GM19238 (cell line): ENCODE measurements at regions not wholly inside any gene's neighbourhood (a gene's known extent, or its start where the extent isn't known, plus 50 kb on each side); places are given as distances from the start of the nearest gene placed in this dataset.
"Not testable (repeated sequence)": the region's sequence is repeated elsewhere in the genome, so short reads cannot be mapped to it uniquely, and the experiment has no call there.

Experiments
- DNase-seq: peaks from one replicate; pipeline ENCODE4 v3.0.0; 2011; ENCODE audit warnings: low spot score; ENCODE audit not compliant: insufficient read length

DNA sequence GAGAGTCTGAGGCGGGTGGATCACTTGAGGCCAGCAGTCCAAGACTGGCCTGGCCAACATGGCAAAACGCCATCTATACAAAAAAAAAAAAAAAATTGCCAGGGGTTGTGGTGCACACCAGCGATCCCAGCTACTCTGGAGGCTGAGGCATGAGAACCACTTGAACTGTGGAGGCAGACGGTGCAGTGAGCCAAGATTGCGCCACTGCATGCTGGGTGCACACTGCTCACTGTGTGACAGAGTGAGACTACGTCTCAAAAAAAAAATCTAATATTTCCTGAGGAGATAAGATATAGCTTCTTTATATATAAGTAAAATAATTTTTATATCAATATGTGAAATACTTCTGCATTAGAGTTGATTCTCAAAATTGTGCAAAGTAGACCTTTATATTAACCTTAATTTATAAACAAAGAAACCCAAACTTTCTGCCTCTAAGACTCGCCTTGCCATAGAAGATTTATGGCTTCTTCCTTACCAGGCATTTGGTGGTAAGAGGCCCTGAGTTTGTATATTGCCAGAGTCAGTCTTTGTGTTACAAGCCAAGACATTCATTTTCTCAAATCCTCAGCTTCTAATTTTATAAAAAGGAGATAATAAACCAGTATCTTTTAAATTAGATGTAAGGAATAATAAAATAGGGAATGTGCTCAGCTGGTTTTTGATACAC is 1226.7 kb downstream of the FLRT2 start:
- no peak for DNase-seq

DNA sequence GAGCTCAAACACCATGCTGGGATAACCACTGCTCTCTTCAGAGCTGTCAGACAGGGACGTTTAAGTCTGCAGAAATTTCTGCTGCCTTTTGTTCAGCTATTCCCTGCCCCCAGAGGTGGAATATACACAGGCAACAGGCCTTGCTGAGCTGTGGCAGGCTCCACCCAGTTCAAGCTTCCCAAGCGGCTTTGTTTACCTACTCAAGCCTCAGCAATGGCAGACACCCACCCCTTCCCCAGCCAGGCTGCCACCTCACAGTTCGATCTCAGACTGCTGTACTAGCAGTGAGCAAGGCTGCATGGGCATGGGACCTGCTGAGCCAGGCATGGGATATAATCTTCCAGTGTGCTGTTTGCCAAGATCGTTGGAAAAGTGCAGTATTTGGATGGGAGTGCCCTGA is 1220.5 kb downstream of the FLRT2 start:
- DNase-seq = not testable (repeated sequence)

DNA sequence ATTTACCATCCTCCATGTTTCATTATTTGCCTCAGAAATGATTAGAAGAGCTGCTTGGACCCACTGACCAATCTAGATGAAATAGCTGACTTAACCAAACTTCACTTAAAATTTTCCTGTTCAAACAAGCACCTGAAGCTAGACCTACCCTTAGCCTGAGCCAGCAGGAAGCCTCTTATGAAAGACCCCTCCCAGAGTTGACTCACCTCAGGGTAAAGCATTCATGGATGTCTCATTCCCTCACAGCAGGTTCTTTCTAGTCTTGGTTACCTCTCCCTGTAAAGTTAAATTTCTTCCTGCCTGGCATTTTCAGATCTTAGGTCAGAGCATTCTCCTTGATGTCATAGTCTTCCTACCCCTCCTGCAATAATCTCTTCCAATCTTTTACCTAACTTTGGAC is 1209.8 kb downstream of the FLRT2 start:
- no peak for DNase-seq

DNA sequence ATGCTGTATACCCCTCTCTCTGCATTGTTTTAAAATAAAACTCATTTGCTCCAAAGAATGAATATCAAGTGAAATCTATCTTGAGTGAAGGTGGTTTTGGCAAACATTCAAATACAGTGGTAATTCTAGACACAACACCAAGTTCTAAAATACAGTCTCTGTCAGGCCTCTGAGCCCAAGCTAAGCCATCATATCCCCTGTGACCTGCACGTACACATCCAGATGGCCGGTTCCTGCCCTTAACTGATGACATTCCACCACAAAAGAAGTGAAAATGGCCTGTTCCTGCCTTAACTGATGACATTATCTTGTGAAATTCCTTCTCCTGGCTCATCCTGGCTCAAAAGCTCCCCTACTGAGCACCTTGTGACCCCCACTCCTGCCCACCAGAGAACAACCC is 1201.5 kb downstream of the FLRT2 start:
- not testable (repeated sequence) for DNase-seq

DNA sequence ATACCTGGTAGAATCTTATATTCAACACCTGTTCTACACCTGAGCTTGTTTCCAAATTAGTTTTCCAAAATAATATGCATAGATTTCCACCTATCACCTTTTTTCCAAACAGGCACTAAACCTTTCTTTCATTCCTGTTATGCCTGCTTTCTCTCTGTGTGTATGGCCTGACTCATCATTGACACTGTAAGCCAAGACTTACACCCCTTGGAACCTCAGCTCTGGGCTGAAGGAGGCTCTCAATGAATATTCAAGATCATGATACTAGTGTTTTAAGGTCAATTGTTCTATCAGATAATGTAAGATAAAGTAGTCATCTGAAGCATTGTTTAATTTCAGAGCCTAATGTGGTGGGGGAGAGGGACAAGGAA is 1193.3 kb downstream of the FLRT2 start:
- no peak for DNase-seq

DNA sequence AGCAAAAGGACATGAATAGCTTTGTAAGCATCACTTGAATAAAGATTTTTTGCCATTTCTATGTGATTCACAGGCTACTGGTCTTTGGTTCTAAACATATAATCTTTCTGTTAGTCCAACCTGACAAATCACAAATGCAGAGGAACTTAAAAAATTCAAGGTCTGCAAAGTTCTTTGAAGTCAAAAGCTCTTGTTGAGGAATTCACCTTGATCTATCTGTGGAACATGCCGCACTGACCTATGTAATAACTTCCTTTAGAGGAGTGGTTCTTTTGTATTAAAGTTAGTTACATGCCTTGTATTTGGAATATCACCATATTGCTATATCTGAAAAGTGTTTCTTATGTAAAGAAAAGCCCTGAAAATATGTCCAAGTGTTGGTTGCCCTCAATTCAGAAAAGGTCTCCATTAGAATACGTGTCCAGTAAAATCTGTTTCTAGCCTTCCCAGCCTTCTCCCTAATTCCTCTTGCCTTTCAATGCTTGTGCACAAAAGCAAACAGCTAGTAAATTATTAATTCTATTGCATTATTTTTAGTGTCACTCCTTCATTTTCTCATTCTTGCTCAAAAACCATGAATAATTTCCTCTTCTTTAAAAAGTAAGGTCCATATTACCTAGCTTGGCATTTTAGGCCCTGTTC is 1192.8 kb downstream of the FLRT2 start:
- DNase-seq = no peak

DNA sequence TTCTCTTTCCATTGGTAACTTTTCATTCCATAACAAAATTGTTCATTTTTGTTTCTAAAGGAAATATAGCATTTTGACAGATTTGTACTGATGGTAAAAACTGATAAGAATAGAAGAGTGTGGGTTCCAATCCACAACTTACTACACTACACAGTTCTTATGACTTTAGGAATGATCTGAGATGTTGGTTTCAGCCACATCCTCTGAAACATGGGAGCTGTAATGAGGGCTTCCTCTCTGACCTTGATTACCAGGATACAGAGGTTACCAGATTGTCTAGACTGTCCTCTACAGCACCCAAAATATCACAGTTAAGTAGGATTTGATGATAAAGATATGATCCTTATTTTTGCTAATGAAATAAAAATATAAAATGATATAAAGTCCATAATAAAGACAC is 1184.6 kb downstream of the FLRT2 start:
- no peak for DNase-seq

DNA sequence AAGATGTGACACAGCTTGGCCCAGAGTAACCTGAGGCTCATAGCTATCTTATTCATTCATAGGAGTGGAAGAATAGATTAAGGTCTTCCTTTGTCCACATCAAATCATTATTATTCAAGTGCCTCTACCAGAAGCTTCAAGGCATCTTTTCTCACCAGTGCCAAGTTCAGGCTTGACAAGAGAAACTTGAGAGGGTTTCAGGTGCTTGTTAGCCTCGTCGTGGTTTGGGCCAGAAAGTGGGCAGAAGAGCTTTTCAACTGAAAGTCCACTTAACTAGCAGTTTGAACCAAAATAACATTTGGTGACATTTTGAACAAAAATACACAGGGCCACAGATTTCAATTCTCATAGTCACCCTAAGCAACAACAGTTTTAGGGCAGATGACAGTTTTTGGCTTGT is 1184.2 kb downstream of the FLRT2 start:
- no peak for DNase-seq

DNA sequence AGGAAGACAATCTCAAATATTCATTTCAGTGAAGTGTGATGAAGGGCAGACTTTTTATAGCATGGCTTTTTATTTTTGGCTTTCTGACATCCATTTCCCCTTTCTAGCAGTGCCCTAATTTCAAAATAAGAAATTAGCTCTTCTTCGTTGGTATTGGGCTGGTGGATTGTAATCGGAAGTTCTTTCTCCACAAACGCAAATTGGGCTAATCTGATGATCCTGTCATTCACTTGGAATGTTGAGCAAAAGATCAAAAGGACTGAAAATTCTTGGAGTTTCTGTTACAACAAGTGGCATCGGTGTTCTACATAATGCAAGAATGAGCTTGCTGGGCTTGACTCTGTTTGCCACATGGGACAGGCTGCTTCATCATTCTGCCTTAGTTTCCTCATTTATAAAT is 1182.8 kb downstream of the FLRT2 start:
- DNase-seq = no peak

DNA sequence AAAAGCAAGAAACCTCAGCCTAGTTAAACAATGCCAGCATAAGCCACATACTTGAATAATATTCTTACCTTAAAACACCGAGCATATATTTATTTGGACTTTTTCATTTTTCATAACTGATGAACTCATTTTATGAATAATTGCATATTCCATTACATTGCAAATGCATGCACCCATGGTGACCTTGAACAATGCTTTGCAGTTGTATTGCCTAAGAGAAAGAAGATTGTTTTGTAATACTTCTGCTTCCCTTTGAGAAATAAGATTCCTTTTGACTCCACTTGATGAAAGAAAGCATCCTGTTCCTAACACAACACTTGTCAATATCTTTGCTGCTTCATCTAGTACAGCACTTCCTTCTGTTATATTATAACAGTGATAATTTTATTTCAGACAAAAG is 1182.2 kb downstream of the FLRT2 start:
- no peak for DNase-seq

DNA sequence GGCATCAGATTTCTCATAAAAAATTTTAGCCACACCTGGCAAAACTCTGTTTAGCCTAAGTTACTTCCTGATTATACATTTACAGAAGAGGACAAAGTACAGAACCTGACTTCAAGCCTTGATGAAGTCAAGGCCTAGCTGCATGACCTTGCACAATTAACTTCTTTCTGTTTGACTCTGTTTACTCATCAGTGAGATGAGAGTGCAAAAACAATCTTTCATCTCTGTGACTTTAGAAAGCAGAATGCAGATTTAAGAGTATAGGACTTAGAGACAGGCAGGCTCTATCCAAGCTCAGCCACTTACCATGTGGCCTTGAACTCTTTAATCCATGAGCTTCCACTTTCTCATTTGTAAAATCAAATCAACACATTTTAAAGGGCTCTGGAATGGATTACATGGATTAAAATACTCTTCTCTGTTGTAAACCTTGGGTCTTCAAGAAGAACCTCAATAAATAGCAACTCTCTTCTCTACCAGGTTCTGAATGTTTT is 1178.9 kb downstream of the FLRT2 start:
- no peak for DNase-seq

DNA sequence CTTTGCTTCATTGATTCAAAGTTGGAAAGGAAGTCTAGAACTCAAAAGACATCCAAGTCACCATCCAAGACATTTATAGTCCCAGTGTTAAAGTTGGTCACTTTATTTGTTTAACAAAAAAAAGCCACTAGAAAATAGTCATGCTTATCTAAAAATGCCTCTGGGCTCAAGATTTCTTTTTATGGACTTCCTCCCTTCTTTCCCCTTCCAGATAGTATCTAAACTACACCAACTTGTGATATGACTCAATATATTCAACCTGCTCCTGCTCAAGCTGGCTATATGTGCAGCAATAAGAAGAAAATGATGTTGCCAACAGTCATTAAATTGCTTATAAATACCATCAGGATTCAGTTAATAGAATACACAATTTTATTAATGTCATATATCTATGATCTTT is 1177.1 kb downstream of the FLRT2 start:
- no peak for DNase-seq

DNA sequence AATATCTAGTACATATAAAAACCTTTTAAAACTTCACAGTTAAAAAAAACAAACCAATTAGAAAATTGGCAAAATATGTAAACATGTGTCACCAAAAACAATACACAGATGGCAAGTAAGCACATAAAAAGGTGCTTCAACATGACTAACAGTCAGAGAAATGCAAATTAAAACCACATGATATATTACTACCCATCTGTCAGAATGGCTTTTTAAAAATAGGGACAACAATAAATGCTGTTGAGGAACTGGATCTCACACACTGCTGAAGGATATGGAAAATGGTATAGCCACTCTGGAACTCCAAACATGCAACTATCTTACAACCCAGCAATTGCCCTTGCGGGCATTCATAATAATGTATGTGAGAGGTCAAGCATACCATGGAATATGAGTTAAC is 1153.6 kb downstream of the FLRT2 start:
- DNase-seq = no peak

DNA sequence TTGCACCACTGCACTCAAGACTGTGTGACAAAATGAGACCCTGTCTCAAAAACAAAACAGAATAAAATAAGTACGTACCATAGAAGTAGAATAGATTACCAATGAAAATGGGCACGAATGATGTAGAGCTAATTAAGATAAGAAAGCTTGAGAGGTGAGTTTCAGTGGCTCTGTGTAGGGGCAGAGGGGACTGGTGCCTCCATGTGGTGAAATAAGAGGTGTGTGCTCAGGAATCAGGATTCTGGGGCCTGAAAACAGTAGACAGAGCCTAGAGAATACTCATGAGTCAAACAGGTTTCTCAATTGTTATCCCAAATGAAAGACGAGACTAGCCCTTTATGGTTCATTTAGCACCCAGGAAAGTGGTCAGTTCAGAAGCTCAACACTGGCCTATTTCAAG is 1145.1 kb downstream of the FLRT2 start:
- DNase-seq = no peak

DNA sequence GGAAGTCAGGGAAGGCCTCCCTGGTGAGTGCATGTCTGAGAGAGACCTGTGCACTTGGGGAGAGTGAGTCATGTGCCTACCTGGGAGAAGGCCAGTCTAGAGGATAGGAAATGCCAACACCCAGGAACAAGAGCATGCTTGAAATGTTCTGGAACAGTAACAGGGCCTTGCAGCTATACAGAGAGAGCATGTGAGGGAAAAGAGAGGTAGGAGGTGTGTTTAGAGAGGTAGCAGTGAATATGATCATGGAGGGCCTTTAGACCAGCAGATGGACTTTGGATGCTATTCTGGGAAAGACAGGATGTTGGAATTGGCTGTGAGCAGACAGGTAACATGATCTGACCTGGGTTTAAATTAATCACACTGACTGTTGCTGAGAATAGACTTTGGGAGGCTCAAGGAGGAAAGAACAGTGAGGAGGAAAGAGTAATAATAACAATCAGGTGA is 1143.6 kb downstream of the FLRT2 start:
- no peak for DNase-seq

DNA sequence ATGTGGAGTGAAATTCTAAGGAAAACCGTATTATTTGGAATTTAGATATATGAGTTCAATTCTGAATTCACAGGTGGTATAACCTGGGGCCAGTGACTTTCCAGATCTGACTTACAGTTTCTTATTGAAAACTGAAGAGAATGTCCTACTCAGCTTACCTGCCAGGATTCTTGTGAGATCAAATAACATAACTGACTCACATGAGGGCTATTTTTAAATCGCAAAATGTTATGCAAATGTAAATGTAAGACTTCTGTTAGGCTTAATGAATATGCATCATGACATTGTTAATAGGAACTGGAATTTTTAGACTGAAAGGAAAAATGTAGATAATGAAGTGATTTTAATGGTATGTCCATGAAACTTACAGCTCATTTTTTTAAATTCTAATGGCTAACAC is 1142.1 kb downstream of the FLRT2 start:
- DNase-seq = no peak

DNA sequence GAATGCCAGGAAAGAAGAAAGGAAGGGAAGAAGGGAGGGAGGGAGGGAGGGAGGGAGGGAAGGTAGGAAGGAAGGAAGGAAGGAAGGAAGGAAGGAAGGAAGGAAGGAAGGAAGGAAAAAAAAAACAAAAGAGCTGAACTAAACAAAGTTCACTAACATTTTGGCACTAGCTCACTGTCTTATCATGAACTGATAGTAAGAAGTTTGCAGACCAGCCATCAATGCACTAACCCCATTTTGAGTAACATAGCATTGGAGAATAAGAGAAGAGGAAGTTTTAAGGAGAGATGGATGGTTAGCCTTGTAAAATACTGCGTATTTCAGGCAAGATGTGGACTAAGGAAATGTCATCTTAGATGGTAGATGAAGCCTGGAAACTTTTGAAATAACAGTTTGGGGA is 1136.0 kb downstream of the FLRT2 start:
- DNase-seq = no peak

DNA sequence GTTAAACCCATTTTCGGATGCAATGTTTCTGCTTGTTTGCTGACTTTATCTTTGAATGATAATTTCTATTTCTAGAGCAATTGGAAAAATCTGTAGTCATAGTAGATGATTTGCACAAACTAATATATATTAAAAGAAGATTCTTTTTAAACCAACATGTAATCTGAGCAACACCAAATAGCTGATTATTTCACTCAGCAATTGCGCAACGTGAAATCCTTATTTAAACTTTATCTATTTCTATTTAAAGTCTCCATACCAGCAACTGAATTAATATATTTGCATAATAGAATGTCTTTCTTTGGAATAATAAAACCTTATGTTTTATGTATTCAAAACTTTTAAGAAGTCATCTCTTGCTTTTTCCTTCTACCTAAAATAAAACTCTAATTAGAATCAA is 1132.4 kb downstream of the FLRT2 start:
- DNase-seq = no peak

DNA sequence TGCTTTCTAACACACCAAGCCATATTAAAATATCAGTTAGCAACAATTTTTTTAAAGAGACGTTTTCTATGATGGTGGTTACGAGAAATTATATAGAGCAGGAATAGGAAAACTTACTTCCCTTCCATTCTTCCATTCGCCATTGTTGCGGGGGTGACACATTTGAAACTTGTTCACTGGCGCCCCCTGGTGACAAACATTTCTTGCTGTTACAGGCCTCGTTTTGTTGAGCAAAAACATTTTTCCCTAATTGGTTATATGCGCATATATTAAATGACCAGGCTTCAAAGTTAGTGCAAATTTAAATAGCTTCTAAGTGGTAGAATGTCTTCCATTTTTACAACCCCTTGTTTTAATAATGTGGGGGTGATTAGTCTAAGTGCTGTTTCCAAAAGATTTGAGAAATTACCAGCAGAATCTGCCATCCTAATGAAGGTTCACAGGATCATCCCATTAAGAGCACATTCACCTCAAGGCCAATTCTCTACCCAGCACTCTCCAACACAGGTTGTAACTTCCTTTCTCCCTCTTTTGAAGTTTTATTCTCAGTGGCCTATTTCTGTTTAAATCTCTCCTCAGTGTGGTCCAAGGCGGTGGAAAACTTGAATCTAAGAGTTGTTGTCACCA is 1124.7 kb downstream of the FLRT2 start:
- DNase-seq = no peak

DNA sequence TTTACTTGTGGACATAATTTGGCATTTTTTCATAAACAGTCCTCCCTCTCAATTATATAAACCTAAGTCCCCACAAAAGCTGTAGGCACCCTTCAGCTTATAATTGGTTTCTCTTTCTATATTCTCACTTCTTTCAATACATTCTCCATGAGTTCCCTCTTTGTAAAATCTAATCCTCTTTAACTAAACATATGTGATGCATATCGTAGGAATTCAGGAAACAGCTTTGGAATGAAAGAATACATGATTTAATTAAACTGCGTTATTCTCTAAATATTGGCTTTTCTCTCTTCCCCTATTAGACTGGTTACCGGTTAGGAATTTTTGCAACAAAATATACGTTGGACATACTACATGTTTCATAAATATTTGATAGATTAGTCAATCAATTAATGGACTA is 1122.6 kb downstream of the FLRT2 start:
- DNase-seq = no peak

DNA sequence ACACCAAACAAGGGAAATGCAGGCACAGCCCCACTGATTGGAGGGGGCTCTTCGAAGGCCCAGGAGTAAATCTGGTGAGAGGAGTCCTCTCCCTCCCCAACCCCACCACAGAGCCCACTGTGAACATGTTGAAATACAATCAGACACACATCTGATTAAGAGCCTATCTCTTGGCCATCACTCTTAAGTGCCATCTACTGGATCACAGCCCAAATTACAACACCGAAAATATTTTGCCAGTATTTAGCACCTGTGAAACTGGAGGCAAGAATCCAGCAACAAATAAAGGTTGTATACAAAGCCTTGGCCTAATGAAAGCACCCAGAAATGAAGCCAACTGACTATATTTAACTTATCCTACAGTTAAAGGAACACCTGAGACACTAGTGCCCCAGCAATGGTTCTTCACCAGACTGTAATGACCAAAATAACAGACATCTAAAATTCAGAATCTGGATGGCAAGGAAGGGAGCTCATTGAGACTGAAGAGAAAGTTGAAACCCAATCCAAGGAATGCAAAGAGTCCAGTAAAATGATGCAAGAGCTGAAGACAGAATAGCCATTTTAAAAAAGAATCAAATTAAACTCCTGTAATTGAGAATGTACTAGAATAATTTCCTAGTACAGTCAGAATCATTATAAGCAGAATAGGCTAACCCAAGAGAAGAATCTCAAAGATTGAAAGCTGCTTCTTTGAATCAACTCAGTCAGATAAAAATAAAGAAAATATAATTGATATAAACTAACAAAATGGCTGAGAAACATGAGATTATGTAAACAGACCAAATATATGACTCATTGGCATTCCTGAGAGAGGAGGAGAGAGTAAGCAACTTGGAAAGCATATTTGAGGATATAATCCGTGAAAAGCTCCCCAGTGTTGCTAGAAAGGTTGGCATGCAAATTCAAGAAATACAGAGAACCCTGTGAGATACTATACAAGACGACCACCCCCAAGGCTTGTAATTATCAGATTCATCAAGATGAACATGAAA is 1117.0 kb downstream of the FLRT2 start:
- no peak for DNase-seq

DNA sequence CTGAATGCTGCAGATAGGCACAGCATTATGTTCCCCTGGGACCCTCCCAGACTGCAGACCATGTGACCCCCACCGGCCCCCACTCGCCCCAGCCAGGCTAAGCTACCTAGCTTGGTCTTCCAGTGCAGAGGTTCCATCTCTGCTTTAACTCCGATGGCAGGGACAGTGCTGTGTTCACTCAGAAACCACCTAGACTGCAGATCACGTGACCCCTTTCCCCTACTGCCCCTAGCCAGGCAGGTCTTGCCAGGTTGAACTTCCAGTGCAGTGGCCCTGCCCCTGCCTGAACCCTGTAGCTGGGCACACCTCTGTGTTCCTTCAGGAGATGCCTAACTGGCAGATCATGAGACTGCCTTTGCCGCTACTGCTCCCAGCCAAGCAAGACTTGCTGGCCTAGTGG is 1116.2 kb downstream of the FLRT2 start:
- no peak for DNase-seq
